Left kidney (tissue), 1 donor: ENCODE measurements at regions not wholly inside any gene's neighbourhood (a gene's known extent, or its start where the extent isn't known, plus 50 kb on each side); places are given as distances from the start of the nearest gene placed in this dataset.
"Not testable (repeated sequence)": the region's sequence is repeated elsewhere in the genome, so short reads cannot be mapped to it uniquely, and the experiment has no call there.

ENCODE experiments used
- DNase-seq: peaks from one replicate; pipeline ENCODE4 v3.0.0-alpha.2; 2013

GRCh38 chr15:99455789-99456160 lies 110.0 kb upstream of the MEF2A start:
- no peak for DNase-seq

GRCh38 chr15:99464137-99464536 lies 101.6 kb upstream of the MEF2A start:
- no peak for DNase-seq

DNA sequence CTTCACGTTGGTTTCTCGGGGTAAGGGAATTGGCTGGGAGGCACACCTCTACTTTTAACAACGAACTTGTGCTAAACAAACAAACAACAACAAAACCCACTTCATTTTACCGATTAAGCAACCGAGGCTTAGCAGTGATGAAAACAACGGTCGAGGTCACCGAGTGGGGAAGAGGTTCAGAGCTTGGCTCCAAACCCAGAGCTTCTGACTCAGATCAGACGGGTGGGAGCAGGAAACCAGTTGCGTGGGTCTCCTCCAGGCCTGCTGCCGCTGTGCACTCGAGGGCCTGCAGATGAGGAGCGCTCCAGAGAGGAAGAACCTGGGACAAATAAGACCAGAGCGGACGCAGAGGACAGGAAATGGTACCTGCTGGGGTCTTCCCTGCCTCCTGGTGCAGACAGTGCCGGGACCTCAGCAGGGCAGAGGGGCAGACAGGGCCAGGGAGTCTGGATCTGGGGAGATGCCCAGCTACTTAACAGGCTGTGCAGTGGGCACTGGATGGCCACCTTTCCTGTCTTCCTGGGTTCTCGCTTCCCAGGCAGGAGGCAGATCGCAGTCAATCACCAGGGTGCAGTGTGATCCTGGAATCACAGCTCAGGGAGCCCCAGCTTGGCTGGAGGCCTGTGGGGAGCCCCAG lies 99.0 kb upstream of the MEF2A start:
- no peak for DNase-seq

DNA sequence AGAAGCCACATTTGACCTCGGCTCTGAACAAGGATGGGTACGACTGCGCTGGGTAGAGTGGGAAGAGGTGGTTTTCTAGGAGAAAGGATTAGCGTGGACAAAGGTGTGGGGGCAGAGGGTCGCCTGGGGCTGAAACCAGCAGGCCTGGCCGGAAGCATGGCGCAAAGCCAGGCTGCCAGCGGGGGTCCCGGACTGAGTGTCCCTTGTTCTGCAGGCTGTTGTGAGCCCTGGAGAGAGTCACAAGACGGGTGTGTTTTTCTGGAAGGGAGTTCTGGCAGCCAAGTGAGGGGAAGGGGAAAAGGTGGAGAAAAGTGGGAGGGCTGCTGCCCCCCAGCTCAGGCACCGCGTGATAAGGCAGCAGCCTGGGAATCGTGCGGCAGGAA lies 98.5 kb upstream of the MEF2A start:
- DNase-seq = no peak

DNA sequence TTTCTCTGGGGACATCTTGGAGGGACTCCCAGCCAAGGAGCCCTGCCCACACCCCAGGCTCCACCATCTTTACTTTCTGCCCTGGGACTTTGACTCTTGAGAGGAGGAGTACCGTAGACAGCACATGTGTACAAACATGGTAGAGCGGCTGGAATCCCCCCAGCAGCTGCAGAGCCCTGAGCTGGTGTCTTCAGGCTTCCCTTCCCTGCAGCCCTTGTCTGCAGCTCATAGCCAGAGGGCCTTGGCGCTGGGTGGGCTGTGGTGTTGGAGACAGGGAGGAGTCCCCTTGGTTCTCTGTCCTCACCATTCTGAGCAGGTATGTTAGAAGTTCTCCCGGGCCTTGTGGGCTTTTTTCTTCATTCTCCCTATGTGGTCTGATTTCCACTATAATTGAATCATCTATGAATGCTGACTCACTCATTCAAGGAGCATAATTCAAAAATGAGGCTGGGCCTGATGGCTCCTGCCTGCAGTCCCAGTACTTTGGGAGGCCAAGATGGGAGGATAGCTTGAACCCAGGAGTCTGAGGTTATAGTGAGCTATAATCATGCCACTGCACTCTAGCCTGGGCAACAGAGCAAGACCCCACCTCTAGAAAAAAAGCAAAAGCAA lies 97.8 kb upstream of the MEF2A start:
- DNase-seq = no peak

GRCh38 chr15:99470204-99470603 lies 95.6 kb upstream of the MEF2A start:
- not testable (repeated sequence) for DNase-seq

DNA sequence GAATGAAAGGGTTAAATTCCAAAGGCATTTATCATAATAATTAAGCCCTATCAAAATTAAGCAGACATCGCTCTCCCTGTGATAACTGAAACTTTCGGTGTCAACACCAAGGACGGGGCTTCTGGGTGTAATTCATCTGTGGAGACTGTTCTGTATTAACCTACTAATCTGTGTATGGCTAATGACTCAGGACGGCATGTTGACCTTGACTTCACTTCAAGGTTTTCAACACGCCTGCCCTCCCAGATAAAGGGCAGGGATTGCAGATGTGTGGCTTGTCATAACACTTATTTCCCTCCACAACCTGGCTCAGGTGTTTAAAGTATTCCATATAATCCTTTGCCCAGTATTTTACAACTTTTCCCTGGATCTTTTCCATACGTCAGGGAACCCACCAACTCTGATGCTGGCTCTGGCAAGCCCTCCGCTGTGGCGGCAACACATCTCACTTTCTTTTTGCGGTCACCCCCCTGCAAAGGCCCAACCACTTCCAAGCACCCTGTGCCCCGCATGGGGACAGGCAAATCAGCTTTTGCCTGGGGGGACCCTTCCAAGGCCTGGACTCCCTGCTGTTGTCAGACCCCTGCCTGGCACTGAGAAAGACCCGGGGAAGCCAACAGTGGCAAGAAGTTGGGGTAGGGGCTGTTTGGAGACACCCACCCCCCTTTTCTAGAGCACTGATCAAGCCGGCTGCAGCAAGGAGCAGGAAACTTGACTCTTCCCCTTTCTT lies 93.2 kb upstream of the MEF2A start:
- DNase-seq = no peak

- DNase-seq = no peak
Measured at GRCh38 chr15:99473981-99474906, 91.5 kb upstream of the MEF2A start.

DNA sequence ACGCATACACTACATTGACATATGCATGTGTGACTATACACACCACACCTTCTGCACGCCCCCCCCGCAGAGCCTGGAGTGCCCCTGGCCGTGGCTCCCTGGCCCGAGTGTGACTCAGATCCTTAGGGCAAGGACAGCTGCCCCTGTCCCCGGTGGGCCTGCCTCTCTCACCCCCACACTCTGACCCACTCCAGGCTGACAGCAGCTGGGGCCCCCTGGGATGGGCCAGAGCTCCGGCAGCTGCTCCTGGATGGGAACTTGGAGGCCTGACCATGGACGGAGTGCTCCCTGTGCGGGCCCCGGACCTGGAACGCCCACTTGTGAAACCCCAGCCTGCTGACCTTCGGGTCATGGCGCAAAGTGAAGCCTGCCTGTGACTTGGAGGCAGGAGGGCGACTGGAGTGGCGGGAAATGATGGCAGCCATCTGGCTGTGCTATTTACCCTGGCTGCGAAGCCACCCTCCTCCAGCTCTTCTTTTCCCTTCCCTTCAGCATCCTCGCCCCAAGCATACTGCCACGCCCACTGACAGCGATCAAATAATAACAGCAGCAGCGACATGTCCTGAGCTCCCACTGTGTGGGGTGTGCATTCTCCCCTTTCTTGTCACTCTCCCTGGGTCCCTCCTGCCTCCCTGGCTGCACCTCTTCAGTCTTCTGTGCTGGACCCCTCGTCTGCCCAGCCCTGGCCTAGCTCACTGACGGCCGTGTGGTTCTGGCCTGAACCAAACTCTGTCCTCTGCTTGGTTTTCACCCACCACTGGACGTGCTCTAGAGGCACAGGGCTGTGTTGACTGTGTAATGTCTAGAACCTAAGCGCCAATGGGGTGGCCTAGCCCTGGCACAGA lies 90.7 kb upstream of the MEF2A start:
- peak; percentile 71 for DNase-seq

GRCh38 chr15:99475754-99476412 lies 89.9 kb upstream of the MEF2A start:
- no peak for DNase-seq

- no peak for DNase-seq
Measured at GRCh38 chr15:99476413-99477222, 89.2 kb upstream of the MEF2A start.

DNA sequence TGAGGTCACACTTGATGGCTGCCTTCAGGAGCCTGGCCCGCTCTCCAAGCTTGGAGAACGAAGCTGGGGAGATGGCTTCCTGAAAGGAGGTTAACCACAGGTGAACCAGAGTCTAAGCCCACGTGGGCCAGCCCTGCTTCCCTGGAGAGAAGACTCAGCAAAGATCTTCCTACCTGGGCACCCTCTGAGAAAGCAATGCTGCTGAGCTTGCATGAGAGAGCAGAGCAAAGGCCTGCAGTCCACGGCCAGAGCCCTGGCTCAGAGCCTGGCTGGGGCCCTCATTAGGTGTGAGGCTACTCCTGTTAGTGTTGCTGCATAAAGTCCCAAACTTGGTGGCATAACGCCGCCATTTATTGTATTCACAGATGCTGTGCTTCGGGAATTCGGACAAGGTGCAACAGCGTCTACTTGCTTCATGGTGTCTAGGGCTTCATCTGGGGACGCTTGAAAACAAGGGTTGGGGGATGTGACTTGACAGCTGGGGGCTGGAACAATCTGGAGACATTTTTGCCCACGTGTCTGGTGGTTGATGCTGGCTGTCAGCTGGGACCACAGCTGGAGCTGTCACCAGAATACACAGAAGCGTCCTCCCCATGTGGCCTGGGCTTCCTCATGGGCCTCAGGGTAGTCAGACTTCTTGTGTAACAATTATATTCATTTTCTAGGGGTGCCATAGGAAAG lies 87.9 kb upstream of the MEF2A start:
- DNase-seq = no peak

DNA sequence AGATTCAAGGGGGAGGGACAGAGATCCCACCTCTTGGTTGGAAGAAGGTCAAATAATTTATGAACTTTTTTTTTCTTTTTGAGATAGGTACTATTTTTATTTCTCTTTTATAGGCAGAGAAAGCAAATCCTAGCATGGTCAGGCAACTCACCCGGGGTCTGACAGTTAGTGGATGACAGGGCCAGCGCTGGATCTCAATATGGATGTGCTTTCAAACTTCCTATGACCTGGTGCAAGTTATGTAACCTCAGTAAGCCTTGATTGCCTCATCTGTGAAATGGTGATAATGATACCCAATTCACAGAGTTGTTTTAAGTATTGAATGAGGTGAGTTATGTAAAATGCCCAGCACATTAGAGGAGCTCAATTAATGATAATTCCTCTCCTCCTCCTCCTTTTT lies 86.8 kb upstream of the MEF2A start:
- no peak for DNase-seq

DNA sequence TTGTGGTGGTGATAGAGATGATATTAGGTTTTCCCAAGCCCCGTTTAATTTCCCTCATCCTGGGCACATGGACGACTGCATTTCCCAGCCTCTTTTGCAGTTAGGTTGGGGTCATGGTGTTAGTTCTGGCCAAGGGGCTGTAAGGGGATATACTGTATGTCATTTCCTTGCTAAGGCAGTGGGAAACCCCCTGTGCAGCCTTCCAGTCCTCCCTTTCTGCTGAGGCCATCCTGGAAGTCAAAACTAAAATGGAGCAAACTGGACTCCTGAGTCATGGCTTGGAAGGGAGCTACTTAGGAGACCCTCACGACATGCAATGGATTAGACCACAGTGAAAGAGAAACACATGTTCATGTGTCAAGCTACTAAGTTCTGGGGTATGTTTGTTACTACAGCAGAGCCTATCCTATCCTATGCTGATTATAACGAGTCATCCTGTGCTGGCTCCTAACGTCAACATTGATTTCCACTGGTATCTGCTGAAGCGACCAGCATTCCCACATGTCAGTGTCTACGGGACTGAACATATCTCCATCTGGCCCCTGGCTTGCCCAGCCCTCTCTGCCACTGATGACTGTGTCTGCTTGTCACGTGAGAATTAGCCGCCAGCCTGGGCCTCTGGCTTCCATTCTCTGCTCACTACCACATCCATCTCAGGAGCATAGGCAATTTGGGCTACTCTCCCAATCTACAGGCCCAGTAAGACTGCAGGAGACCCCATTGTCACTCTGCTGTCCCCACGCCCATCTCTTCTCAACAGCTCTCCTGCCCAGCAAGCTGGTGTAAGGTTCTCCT lies 85.6 kb upstream of the MEF2A start:
- DNase-seq = no peak

- DNase-seq = no peak
Measured at GRCh38 chr15:99481113-99481950, 84.5 kb upstream of the MEF2A start.

DNA sequence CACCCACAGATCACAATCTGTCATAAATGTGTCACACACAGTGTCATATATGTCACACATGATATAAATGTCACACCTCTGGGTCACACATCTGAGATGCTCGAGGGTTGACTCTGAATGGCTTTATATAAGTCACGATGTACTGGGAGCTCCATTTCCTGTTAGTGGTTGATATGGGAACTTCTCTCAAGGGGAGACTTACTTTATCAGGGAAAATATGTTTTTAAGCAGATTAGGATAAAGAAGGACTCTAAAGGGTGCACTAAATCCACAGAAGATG lies 83.9 kb upstream of the MEF2A start:
- DNase-seq = no peak

DNA sequence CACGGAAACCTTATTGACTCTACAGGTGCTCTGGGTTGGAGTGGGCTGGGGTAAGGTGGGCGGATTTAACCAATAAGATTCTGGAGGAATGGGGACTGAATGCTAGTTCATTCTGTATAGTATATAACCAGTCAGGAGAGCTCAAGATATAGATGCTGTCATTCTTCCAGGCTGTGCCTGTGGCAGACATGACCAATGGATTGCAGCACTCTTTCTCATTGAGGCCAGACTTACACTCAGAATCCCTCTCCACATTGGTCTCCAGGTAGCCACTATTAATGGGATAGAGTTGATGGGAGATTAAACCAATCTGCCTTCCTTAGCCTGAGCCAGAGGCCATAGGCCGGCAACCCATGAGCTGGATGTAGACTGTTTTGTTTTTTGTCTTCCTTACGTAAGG lies 82.8 kb upstream of the MEF2A start:
- DNase-seq = no peak
